DOHH2 (cell line): ENCODE measurements at regions not wholly inside any gene's neighbourhood (a gene's known extent, or its start where the extent isn't known, plus 50 kb on each side); places are given as distances from the start of the nearest gene placed in this dataset.

Experiments used
- CTCF ChIP-seq: fragments of 200-600 bp; sonication (generic); IDR thresholded peaks from one replicate; pipeline ENCODE4 v1.5.1; 2014; ENCODE audit warnings: antibody characterized with exemption, mild to moderate bottlenecking, low read depth, low read length; ENCODE audit not compliant: poor library complexity, severe bottlenecking
- EZH2phosphoT487 ChIP-seq: fragments of 200-600 bp; sonication (generic); IDR thresholded peaks from 2 replicates; pipeline ENCODE4 v1.6.1; 2017; ENCODE audit warnings: borderline replicate concordance, mild to moderate bottlenecking, antibody characterized with exemption, low read length, moderate library complexity, mixed read lengths

- TF ChIP-seq CTCF (no peak), EZH2phosphoT487 (no peak)
Observed at GRCh38 chr2:16117791-16118610, 177.7 kb downstream of the MYCN start.
